OCI-LY1 (cell line): ENCODE measurements at regions not wholly inside any gene's neighbourhood (a gene's known extent, or its start where the extent isn't known, plus 50 kb on each side); places are given as distances from the start of the nearest gene placed in this dataset.

Experiments
- CTCF ChIP-seq: fragments of 200-600 bp; sonication (generic), shearing (Covaris generic); IDR thresholded peaks from 2 replicates; pipeline ENCODE4 v1.5.1; 2017; ENCODE audit warnings: mild to moderate bottlenecking, antibody characterized with exemption, low read length, moderate library complexity, mixed read lengths
- EZH2 ChIP-seq: fragments of 200-600 bp; sonication (generic), shearing (Covaris generic); IDR thresholded peaks from 2 replicates; pipeline ENCODE4 v1.8.0; 2017; ENCODE audit warnings: borderline replicate concordance, mixed run types, mild to moderate bottlenecking, antibody characterized with exemption, low read length, moderate library complexity, mixed read lengths

GRCh38 chr1:98367426-98367825 is 294.1 kb upstream of the SNX7 start:
- TF ChIP-seq CTCF (no peak), EZH2 (no peak)
